Upper lobe of left lung (tissue), 6 donors: ENCODE measurements at regions not wholly inside any gene's neighbourhood (a gene's known extent, or its start where the extent isn't known, plus 50 kb on each side); places are given as distances from the start of the nearest gene placed in this dataset.

Experiments used
- ATAC-seq, 2 donors: fragments of 200-7000 bp; cut with Tn5 transposase; one replicate each; pipeline ENCODE4 v1.9.1; 2022; ENCODE audit warnings: mild to moderate bottlenecking in 2 of 2, moderate library complexity in 2 of 2; ENCODE audit not compliant: low FRiP score in 2 of 2
- DNase-seq, 2 donors: peaks; one replicate each; pipeline ENCODE4 v3.0.0-alpha.2; 2019 to 2020
- H3K27ac ChIP-seq, 4 donors: fragments of 200-600 bp; sonication (generic); one replicate each; pipeline ENCODE4 v1.5.1; 2016 to 2019
- H3K27me3 ChIP-seq, 4 donors: fragments of 200-600 bp; sonication (generic); one replicate each; pipeline ENCODE4 v1.5.1; 2017 to 2019
- H3K36me3 ChIP-seq, 4 donors: fragments of 200-600 bp; sonication (generic); one replicate each; pipeline ENCODE4 v1.5.1; 2016 to 2019
- H3K4me1 ChIP-seq, 4 donors: fragments of 200-600 bp; sonication (generic); one replicate each; pipeline ENCODE4 v1.5.1; 2018 to 2019
- H3K4me3 ChIP-seq, 4 donors: fragments of 200-600 bp; sonication (generic); one replicate each; pipeline ENCODE4 v1.5.1; 2017 to 2019; ENCODE audit warnings: mild to moderate bottlenecking in 2 of 4, moderate library complexity in 1 of 4
- H3K9me3 ChIP-seq, 4 donors: fragments of 200-600 bp; sonication (generic); one replicate each; pipeline ENCODE4 v1.5.1; 2018 to 2019
- EP300 ChIP-seq, 4 donors: sonication (generic); formaldehyde crosslinking; IDR thresholded peaks; one replicate each; pipeline ENCODE4 v1.5.1; 2017; ENCODE audit warnings: antibody characterized with exemption in 4 of 4, control low read depth in 2 of 4
- POLR2A ChIP-seq, 4 donors: fragments of 450-650 bp; IDR thresholded peaks; one replicate each; pipeline ENCODE4 v1.5.1; 2016 to 2017; ENCODE audit warnings: antibody characterized with exemption in 4 of 4, mild to moderate bottlenecking in 2 of 4
- POLR2AphosphoS5 ChIP-seq, 2 donors: sonication (generic); formaldehyde crosslinking; IDR thresholded peaks; one replicate each; pipeline ENCODE4 v1.5.1; 2017; ENCODE audit warnings: antibody characterized with exemption in 2 of 2
- WGBS, 2 donors: methylation state at CpG; one replicate each; pipeline ENCODE4 v1.1.5; 2017 to 2018; 5-methylcytosine and 5-hydroxymethylcytosine counted together
- TF ChIP-seq, protein P1 (sequence below), 6 experiments: fragments of 450-650 bp in 4 of 6; fragments of 200-600 bp in 2 of 6; sonication (generic) in 2 of 6; IDR thresholded peaks; one replicate each; pipeline ENCODE4 v1.5.1; 2016 to 2019; ENCODE audit warnings: antibody characterized with exemption in 6 of 6
- donor health status: DM: no; HTN: no; CAD: no; lungs with moderate emphysema.
- donor health status: DM: no; HTN: yes; CAD: no; lungs with severe emphysema.

GRCh38 chr4:176919631-176920030 lies 126.9 kb upstream of the VEGFC start:
- Histone ChIP-seq H3K27ac (no peak overlapping the region), H3K36me3 (no peaks in the 10 kb centered on the region), H3K4me3 (no peak overlapping the region), H3K27me3 (no peaks in the 10 kb centered on the region), H3K9me3 (peaks cover 0 to 7% (median 0%) of the 10 kb centered on the region in 4 donors), H3K4me1 (no peaks in the 10 kb centered on the region)
- DNase-seq = no peak
- TF ChIP-seq EP300 (IDR thresholded peaks at IDR 0.05) = no peak
- no peak for TF ChIP-seq POLR2A (IDR thresholded peaks at IDR 0.05)
- TF ChIP-seq, protein P1, sequence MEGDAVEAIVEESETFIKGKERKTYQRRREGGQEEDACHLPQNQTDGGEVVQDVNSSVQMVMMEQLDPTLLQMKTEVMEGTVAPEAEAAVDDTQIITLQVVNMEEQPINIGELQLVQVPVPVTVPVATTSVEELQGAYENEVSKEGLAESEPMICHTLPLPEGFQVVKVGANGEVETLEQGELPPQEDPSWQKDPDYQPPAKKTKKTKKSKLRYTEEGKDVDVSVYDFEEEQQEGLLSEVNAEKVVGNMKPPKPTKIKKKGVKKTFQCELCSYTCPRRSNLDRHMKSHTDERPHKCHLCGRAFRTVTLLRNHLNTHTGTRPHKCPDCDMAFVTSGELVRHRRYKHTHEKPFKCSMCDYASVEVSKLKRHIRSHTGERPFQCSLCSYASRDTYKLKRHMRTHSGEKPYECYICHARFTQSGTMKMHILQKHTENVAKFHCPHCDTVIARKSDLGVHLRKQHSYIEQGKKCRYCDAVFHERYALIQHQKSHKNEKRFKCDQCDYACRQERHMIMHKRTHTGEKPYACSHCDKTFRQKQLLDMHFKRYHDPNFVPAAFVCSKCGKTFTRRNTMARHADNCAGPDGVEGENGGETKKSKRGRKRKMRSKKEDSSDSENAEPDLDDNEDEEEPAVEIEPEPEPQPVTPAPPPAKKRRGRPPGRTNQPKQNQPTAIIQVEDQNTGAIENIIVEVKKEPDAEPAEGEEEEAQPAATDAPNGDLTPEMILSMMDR (IDR thresholded peaks at IDR 0.05) = no peak
- TF ChIP-seq POLR2AphosphoS5 (IDR thresholded peaks at IDR 0.05) = no peak
- WGBS, 2 donors = 81 to 91% methylated on average over 2 of the region's 2 CpGs
- no peak for ATAC-seq

DNA sequence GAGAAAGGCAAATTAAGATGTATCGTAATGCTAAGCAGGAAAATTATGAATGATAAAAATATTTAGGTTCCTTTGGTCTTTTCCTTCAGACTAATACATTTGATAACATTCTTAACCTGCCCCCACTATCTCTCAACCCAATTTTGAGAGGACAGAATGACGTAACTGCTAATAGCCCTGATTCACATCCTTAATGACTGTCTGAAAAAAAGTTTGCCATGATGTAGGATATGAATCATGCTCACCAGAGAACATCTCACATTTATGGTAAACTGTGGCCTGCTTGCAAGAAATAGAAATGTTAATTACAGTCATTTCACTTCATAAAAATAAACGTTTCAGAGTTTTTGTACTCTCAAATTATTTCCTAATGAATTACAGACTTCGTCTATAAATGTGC lies 128.0 kb upstream of the VEGFC start:
- no peak overlapping the region for H3K4me3 ChIP-seq
- ATAC-seq (no peak), DNase-seq (no peak)
- H3K27me3 ChIP-seq = no peaks in the 10 kb centered on the region
- H3K36me3 ChIP-seq = no peaks in the 10 kb centered on the region
- TF ChIP-seq POLR2A (IDR thresholded peaks at IDR 0.05) (no peak), POLR2AphosphoS5 (IDR thresholded peaks at IDR 0.05) (no peak), EP300 (IDR thresholded peaks at IDR 0.05) (no peak)
- TF ChIP-seq, protein P1 (IDR thresholded peaks at IDR 0.05) = no peak
- H3K9me3 ChIP-seq = peaks cover 0 to 3% (median 0%) of the 10 kb centered on the region in 4 donors
- WGBS, 2 donors = 45 to 50% methylated on average over 4 of the region's 4 CpGs
- no peaks in the 10 kb centered on the region for H3K4me1 ChIP-seq
- H3K27ac ChIP-seq = no peak overlapping the region

- no peaks in the 10 kb centered on the region for H3K4me1 ChIP-seq
- H3K36me3 ChIP-seq = no peaks in the 10 kb centered on the region
- no peak overlapping the region for H3K4me3 ChIP-seq
- no peak for ATAC-seq
- H3K9me3 ChIP-seq = no peaks in the 10 kb centered on the region
- WGBS, 2 donors = 36 to 40% methylated on average over 4 of the region's 4 CpGs
- TF ChIP-seq POLR2AphosphoS5 (IDR thresholded peaks at IDR 0.05) (no peak), EP300 (IDR thresholded peaks at IDR 0.05) (no peak), POLR2A (IDR thresholded peaks at IDR 0.05) (no peak)
- TF ChIP-seq, protein P1 (IDR thresholded peaks at IDR 0.05) = no peak
- DNase-seq = no peak
- no peak overlapping the region for H3K27ac ChIP-seq
- no peaks in the 10 kb centered on the region for H3K27me3 ChIP-seq
Measured at GRCh38 chr4:176921256-176921655, 128.5 kb upstream of the VEGFC start.

- no peaks in the 10 kb centered on the region for H3K36me3 ChIP-seq
- no peak for TF ChIP-seq POLR2AphosphoS5 (IDR thresholded peaks at IDR 0.05)
- TF ChIP-seq, protein P1 (IDR thresholded peaks at IDR 0.05) = no peak
- no peak for TF ChIP-seq EP300 (IDR thresholded peaks at IDR 0.05)
- TF ChIP-seq POLR2A (IDR thresholded peaks at IDR 0.05) = no peak
- H3K4me3 ChIP-seq = no peak overlapping the region
- H3K9me3 ChIP-seq = no peaks in the 10 kb centered on the region
- no peaks in the 10 kb centered on the region for H3K4me1 ChIP-seq
- no peak for DNase-seq
- no peak for ATAC-seq
- no peaks in the 10 kb centered on the region for H3K27me3 ChIP-seq
- 98% methylated on average over 4 of the region's 4 CpGs for WGBS, 2 donors
- H3K27ac ChIP-seq = no peak overlapping the region
Measured at GRCh38 chr4:176924238-176924637, 131.5 kb upstream of the VEGFC start.

- H3K9me3 ChIP-seq = no peaks in the 10 kb centered on the region
- ATAC-seq (no peak), DNase-seq (no peak)
- no peak overlapping the region for H3K4me3 ChIP-seq
- no peaks in the 10 kb centered on the region for H3K4me1 ChIP-seq
- H3K36me3 ChIP-seq = no peaks in the 10 kb centered on the region
- no peak for TF ChIP-seq POLR2AphosphoS5 (IDR thresholded peaks at IDR 0.05)
- TF ChIP-seq, protein P1 (IDR thresholded peaks at IDR 0.05) = no peak
- TF ChIP-seq EP300 (IDR thresholded peaks at IDR 0.05) = no peak
- no peak for TF ChIP-seq POLR2A (IDR thresholded peaks at IDR 0.05)
- no peaks in the 10 kb centered on the region for H3K27me3 ChIP-seq
- H3K27ac ChIP-seq = no peak overlapping the region
- 70 to 72% methylated on average over 2 of the region's 2 CpGs for WGBS, 2 donors
Measured at GRCh38 chr4:176925962-176926361, 133.2 kb upstream of the VEGFC start.
